IPS-20b (cell line): ENCODE measurements at regions not wholly inside any gene's neighbourhood (a gene's known extent, or its start where the extent isn't known, plus 50 kb on each side); places are given as distances from the start of the nearest gene placed in this dataset.

Experiments used
- H3K27ac ChIP-seq: one replicate; pipeline ENCODE4 v1.5.1; 2013; ENCODE audit warnings: low read length
- H3K27me3 ChIP-seq: 2 replicates; pipeline ENCODE4 v1.6.1; 2013; ENCODE audit warnings: mild to moderate bottlenecking, low read length, inconsistent platforms; ENCODE audit not compliant: insufficient read depth
- H3K36me3 ChIP-seq: 2 replicates; pipeline ENCODE4 v1.6.1; 2013; ENCODE audit warnings: low read depth, mild to moderate bottlenecking, inconsistent platforms, low read length, moderate library complexity; ENCODE audit not compliant: insufficient read depth
- H3K4me1 ChIP-seq: 2 replicates; pipeline ENCODE4 v1.6.1; 2013; ENCODE audit warnings: mild to moderate bottlenecking, control low read depth, inconsistent platforms, low read length, moderate library complexity; ENCODE audit not compliant: insufficient read depth
- H3K4me3 ChIP-seq: 2 replicates; pipeline ENCODE4 v1.5.1; 2013; ENCODE audit warnings: mild to moderate bottlenecking, low read length, inconsistent platforms
- H3K9ac ChIP-seq: 2 replicates; pipeline ENCODE4 v1.6.1; 2013; ENCODE audit warnings: low read depth, mild to moderate bottlenecking, inconsistent platforms, low read length, moderate library complexity
- H3K9me3 ChIP-seq: 2 replicates; pipeline ENCODE4 v1.6.1; 2013; ENCODE audit warnings: mild to moderate bottlenecking, low read depth, low read length, inconsistent platforms; ENCODE audit not compliant: insufficient read depth

- H3K4me3 ChIP-seq = no peak overlapping the region
- no peaks in the 10 kb centered on the region for H3K36me3 ChIP-seq
- no peaks in the 10 kb centered on the region for H3K27me3 ChIP-seq
- H3K9ac ChIP-seq = no peak overlapping the region
- no peaks in the 10 kb centered on the region for H3K9me3 ChIP-seq
- no peaks in the 10 kb centered on the region for H3K4me1 ChIP-seq
- no peak overlapping the region for H3K27ac ChIP-seq
Observed at GRCh38 chr7:156022483-156023459, 210.5 kb upstream of the SHH start.

GRCh38 chr7:156021471-156021870 lies 209.2 kb upstream of the SHH start:
- no peaks in the 10 kb centered on the region for H3K9me3 ChIP-seq
- no peaks in the 10 kb centered on the region for H3K36me3 ChIP-seq
- no peaks in the 10 kb centered on the region for H3K27me3 ChIP-seq
- H3K27ac ChIP-seq = no peak overlapping the region
- no peak overlapping the region for H3K4me3 ChIP-seq
- H3K4me1 ChIP-seq = no peaks in the 10 kb centered on the region
- no peak overlapping the region for H3K9ac ChIP-seq

GRCh38 chr7:156020566-156020965 lies 208.3 kb upstream of the SHH start:
- Histone ChIP-seq H3K36me3 (no peaks in the 10 kb centered on the region), H3K9ac (no peak overlapping the region), H3K4me1 (no peaks in the 10 kb centered on the region), H3K27ac (no peak overlapping the region), H3K9me3 (no peaks in the 10 kb centered on the region), H3K4me3 (no peak overlapping the region), H3K27me3 (no peaks in the 10 kb centered on the region)

- H3K36me3 ChIP-seq = no peaks in the 10 kb centered on the region
- no peak overlapping the region for H3K27ac ChIP-seq
- no peaks in the 10 kb centered on the region for H3K9me3 ChIP-seq
- H3K9ac ChIP-seq = no peak overlapping the region
- H3K4me3 ChIP-seq = no peak overlapping the region
- H3K4me1 ChIP-seq = no peaks in the 10 kb centered on the region
- H3K27me3 ChIP-seq = no peaks in the 10 kb centered on the region
Observed at GRCh38 chr7:156019776-156020565, 207.7 kb upstream of the SHH start.

GRCh38 chr7:156019308-156019707 lies 207.0 kb upstream of the SHH start:
- Histone ChIP-seq H3K4me1 (no peaks in the 10 kb centered on the region), H3K36me3 (no peaks in the 10 kb centered on the region), H3K9me3 (no peaks in the 10 kb centered on the region), H3K27me3 (no peaks in the 10 kb centered on the region), H3K9ac (no peak overlapping the region), H3K27ac (no peak overlapping the region), H3K4me3 (no peak overlapping the region)

GRCh38 chr7:156017916-156018700 lies 205.8 kb upstream of the SHH start:
- Histone ChIP-seq H3K27ac (no peak overlapping the region), H3K4me1 (no peaks in the 10 kb centered on the region), H3K27me3 (no peaks in the 10 kb centered on the region), H3K4me3 (no peak overlapping the region), H3K9me3 (no peaks in the 10 kb centered on the region), H3K9ac (no peak overlapping the region), H3K36me3 (no peaks in the 10 kb centered on the region)

- Histone ChIP-seq H3K4me1 (no peaks in the 10 kb centered on the region), H3K9ac (no peak overlapping the region), H3K36me3 (no peaks in the 10 kb centered on the region), H3K27me3 (no peaks in the 10 kb centered on the region), H3K27ac (no peak overlapping the region), H3K4me3 (no peak overlapping the region), H3K9me3 (no peaks in the 10 kb centered on the region)
Observed at GRCh38 chr7:156017431-156017830, 205.2 kb upstream of the SHH start.

- no peaks in the 10 kb centered on the region for H3K27me3 ChIP-seq
- H3K36me3 ChIP-seq = no peaks in the 10 kb centered on the region
- H3K9me3 ChIP-seq = no peaks in the 10 kb centered on the region
- H3K27ac ChIP-seq = no peak overlapping the region
- H3K9ac ChIP-seq = no peak overlapping the region
- no peaks in the 10 kb centered on the region for H3K4me1 ChIP-seq
- no peak overlapping the region for H3K4me3 ChIP-seq
Observed at GRCh38 chr7:156015237-156016020, 203.2 kb upstream of the SHH start.

- Histone ChIP-seq H3K27ac (no peak overlapping the region), H3K4me3 (no peak overlapping the region), H3K9me3 (no peaks in the 10 kb centered on the region), H3K27me3 (no peaks in the 10 kb centered on the region), H3K36me3 (no peaks in the 10 kb centered on the region), H3K4me1 (no peaks in the 10 kb centered on the region), H3K9ac (no peak overlapping the region)
Observed at GRCh38 chr7:156014808-156015207, 202.5 kb upstream of the SHH start.

GRCh38 chr7:156014201-156014600 lies 201.9 kb upstream of the SHH start:
- H3K9me3 ChIP-seq = no peaks in the 10 kb centered on the region
- H3K4me3 ChIP-seq = no peak overlapping the region
- H3K36me3 ChIP-seq = no peaks in the 10 kb centered on the region
- H3K27me3 ChIP-seq = no peaks in the 10 kb centered on the region
- no peaks in the 10 kb centered on the region for H3K4me1 ChIP-seq
- no peak overlapping the region for H3K9ac ChIP-seq
- no peak overlapping the region for H3K27ac ChIP-seq

GRCh38 chr7:156012412-156012811 lies 200.1 kb upstream of the SHH start:
- Histone ChIP-seq H3K9me3 (no peaks in the 10 kb centered on the region), H3K9ac (no peak overlapping the region), H3K4me1 (no peaks in the 10 kb centered on the region), H3K36me3 (no peaks in the 10 kb centered on the region), H3K27me3 (no peaks in the 10 kb centered on the region), H3K27ac (no peak overlapping the region), H3K4me3 (no peak overlapping the region)
